H1 (cell line): ENCODE measurements at regions not wholly inside any gene's neighbourhood (a gene's known extent, or its start where the extent isn't known, plus 50 kb on each side); places are given as distances from the start of the nearest gene placed in this dataset.

Experiments used
- BRCA1 ChIP-seq: IDR thresholded peaks from 2 replicates; pipeline ENCODE4 v1.6.1; 2012; ENCODE audit warnings: low read depth, low read length, improper control_type of control experiment
- KDM1A ChIP-seq: fragments of 200-600, 300-600 bp; sonication (generic); IDR thresholded peaks from 2 replicates; pipeline ENCODE4 v1.7.1; 2016; ENCODE audit warnings: mild to moderate bottlenecking, low read length, borderline replicate concordance
- RBBP5 ChIP-seq: IDR thresholded peaks from 2 replicates; pipeline ENCODE4 v1.7.1; 2012; ENCODE audit warnings: low read depth, mild to moderate bottlenecking, inconsistent platforms, low read length, moderate library complexity, borderline replicate concordance
- SIRT6 ChIP-seq: IDR thresholded peaks from one replicate; pipeline ENCODE4 v1.7.1; 2012; ENCODE audit warnings: low read length, inconsistent platforms
- TAF7 ChIP-seq: optimal IDR thresholded peaks from 2 replicates; pipeline ENCODE3; 2011; ENCODE audit warnings: low read depth, mild to moderate bottlenecking, inconsistent platforms, low read length, moderate library complexity, borderline replicate concordance
- TBP ChIP-seq: IDR thresholded peaks from 2 replicates; pipeline ENCODE4 v1.6.1; 2011; ENCODE audit warnings: low read depth, low read length, improper control_type of control experiment
- TF ChIP-seq, protein P1 (sequence below): fragments of 300-600 bp; sonication (generic); IDR thresholded peaks from 2 replicates; pipeline ENCODE4 v1.7.1; 2012; ENCODE audit warnings: low read length, moderate library complexity, mild to moderate bottlenecking, inconsistent platforms; ENCODE audit not compliant: insufficient replicate concordance
- TF ChIP-seq, protein P2 (sequence below): IDR thresholded peaks from 2 replicates; pipeline ENCODE4 v1.6.1; 2012; ENCODE audit warnings: low read length, inconsistent platforms
- TF ChIP-seq, protein P3 (sequence below): IDR thresholded peaks from 2 replicates; pipeline ENCODE4 v1.6.1; 2011; ENCODE audit warnings: low read length, improper control_type of control experiment

DNA sequence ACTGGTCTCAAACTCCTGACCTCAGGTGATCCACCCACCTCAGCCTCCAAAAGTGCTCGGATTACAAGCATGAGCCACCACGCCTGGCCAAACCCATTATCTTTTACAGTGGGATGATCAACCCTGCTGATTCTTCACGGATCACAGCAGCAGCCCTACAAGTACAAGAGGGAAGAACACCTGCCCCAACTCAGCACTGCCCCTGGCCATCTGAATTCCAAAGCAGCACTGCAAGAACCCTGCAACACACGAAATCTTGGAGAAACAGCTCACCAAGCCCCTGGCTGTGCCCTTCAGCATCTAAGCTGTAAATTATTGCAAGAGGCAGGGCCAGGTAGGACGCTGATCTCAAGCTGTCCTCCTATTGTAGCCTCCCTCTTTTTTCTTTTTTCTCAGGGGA lies 54.5 kb upstream of the MC3R start (continued):
- TF ChIP-seq, protein P1, sequence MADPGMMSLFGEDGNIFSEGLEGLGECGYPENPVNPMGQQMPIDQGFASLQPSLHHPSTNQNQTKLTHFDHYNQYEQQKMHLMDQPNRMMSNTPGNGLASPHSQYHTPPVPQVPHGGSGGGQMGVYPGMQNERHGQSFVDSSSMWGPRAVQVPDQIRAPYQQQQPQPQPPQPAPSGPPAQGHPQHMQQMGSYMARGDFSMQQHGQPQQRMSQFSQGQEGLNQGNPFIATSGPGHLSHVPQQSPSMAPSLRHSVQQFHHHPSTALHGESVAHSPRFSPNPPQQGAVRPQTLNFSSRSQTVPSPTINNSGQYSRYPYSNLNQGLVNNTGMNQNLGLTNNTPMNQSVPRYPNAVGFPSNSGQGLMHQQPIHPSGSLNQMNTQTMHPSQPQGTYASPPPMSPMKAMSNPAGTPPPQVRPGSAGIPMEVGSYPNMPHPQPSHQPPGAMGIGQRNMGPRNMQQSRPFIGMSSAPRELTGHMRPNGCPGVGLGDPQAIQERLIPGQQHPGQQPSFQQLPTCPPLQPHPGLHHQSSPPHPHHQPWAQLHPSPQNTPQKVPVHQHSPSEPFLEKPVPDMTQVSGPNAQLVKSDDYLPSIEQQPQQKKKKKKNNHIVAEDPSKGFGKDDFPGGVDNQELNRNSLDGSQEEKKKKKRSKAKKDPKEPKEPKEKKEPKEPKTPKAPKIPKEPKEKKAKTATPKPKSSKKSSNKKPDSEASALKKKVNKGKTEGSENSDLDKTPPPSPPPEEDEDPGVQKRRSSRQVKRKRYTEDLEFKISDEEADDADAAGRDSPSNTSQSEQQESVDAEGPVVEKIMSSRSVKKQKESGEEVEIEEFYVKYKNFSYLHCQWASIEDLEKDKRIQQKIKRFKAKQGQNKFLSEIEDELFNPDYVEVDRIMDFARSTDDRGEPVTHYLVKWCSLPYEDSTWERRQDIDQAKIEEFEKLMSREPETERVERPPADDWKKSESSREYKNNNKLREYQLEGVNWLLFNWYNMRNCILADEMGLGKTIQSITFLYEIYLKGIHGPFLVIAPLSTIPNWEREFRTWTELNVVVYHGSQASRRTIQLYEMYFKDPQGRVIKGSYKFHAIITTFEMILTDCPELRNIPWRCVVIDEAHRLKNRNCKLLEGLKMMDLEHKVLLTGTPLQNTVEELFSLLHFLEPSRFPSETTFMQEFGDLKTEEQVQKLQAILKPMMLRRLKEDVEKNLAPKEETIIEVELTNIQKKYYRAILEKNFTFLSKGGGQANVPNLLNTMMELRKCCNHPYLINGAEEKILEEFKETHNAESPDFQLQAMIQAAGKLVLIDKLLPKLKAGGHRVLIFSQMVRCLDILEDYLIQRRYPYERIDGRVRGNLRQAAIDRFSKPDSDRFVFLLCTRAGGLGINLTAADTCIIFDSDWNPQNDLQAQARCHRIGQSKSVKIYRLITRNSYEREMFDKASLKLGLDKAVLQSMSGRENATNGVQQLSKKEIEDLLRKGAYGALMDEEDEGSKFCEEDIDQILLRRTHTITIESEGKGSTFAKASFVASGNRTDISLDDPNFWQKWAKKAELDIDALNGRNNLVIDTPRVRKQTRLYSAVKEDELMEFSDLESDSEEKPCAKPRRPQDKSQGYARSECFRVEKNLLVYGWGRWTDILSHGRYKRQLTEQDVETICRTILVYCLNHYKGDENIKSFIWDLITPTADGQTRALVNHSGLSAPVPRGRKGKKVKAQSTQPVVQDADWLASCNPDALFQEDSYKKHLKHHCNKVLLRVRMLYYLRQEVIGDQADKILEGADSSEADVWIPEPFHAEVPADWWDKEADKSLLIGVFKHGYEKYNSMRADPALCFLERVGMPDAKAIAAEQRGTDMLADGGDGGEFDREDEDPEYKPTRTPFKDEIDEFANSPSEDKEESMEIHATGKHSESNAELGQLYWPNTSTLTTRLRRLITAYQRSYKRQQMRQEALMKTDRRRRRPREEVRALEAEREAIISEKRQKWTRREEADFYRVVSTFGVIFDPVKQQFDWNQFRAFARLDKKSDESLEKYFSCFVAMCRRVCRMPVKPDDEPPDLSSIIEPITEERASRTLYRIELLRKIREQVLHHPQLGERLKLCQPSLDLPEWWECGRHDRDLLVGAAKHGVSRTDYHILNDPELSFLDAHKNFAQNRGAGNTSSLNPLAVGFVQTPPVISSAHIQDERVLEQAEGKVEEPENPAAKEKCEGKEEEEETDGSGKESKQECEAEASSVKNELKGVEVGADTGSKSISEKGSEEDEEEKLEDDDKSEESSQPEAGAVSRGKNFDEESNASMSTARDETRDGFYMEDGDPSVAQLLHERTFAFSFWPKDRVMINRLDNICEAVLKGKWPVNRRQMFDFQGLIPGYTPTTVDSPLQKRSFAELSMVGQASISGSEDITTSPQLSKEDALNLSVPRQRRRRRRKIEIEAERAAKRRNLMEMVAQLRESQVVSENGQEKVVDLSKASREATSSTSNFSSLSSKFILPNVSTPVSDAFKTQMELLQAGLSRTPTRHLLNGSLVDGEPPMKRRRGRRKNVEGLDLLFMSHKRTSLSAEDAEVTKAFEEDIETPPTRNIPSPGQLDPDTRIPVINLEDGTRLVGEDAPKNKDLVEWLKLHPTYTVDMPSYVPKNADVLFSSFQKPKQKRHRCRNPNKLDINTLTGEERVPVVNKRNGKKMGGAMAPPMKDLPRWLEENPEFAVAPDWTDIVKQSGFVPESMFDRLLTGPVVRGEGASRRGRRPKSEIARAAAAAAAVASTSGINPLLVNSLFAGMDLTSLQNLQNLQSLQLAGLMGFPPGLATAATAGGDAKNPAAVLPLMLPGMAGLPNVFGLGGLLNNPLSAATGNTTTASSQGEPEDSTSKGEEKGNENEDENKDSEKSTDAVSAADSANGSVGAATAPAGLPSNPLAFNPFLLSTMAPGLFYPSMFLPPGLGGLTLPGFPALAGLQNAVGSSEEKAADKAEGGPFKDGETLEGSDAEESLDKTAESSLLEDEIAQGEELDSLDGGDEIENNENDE: no peak
- TF ChIP-seq KDM1A: no peak
- no peak for TF ChIP-seq TAF7
- TF ChIP-seq, protein P2, sequence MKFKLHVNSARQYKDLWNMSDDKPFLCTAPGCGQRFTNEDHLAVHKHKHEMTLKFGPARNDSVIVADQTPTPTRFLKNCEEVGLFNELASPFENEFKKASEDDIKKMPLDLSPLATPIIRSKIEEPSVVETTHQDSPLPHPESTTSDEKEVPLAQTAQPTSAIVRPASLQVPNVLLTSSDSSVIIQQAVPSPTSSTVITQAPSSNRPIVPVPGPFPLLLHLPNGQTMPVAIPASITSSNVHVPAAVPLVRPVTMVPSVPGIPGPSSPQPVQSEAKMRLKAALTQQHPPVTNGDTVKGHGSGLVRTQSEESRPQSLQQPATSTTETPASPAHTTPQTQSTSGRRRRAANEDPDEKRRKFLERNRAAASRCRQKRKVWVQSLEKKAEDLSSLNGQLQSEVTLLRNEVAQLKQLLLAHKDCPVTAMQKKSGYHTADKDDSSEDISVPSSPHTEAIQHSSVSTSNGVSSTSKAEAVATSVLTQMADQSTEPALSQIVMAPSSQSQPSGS: no peak
- TF ChIP-seq SIRT6: no peak
- TF ChIP-seq BRCA1: no peak
- no peak for TF ChIP-seq RBBP5
- no peak for TF ChIP-seq TBP
- TF ChIP-seq, protein P3, sequence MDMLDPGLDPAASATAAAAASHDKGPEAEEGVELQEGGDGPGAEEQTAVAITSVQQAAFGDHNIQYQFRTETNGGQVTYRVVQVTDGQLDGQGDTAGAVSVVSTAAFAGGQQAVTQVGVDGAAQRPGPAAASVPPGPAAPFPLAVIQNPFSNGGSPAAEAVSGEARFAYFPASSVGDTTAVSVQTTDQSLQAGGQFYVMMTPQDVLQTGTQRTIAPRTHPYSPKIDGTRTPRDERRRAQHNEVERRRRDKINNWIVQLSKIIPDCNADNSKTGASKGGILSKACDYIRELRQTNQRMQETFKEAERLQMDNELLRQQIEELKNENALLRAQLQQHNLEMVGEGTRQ: no peak
